A549 (cell line): ENCODE measurements at regions not wholly inside any gene's neighbourhood (a gene's known extent, or its start where the extent isn't known, plus 50 kb on each side); places are given as distances from the start of the nearest gene placed in this dataset.

ENCODE experiments used
- ATAC-seq, 2 experiments: fragments of 200-7000 bp in 1 of 2; fragments of >200 bp in 1 of 2; cut with Nextera tagmentation in 1 of 2; cut with Tn5 transposase in 1 of 2; 3 replicates each; pipeline versions ENCODE4 v1.8.0 to v1.9.1; 2018 to 2020; ENCODE audit warnings: mild to moderate bottlenecking in 1 of 2, moderate library complexity in 1 of 2
- CTCF ChIA-PET: fragments of 300-600 bp; sonication (Branson Sonifier 250); formaldehyde crosslinking; extraction: SDS; loops from one replicate; lab custom pipeline; 2021; ENCODE audit warnings: antibody characterized with exemption, inconsistent platforms; lab: Yijun Ruan, JAX
- POLR2A ChIA-PET: fragments of 350-600 bp; formaldehyde crosslinking; extraction: SDS; loops from one replicate; lab custom pipeline; 2021; ENCODE audit warnings: antibody characterized with exemption, inconsistent platforms; lab: Yijun Ruan, JAX
- DNase-seq, 2 experiments: peaks; one replicate each; pipeline versions ENCODE4 v3.0.0 to v3.0.0-alpha.2; 2011 to 2016; ENCODE audit warnings: low read depth in 1 of 2, low spot score in 1 of 2
- FAIRE-seq: peaks from 2 replicates; lab custom pipeline; 2011; peaks lifted over from hg19 to GRCh38; lab: Jason Lieb, UNC
- H3K27ac ChIP-seq, 2 experiments: fragments of >200 bp; sonication (Bioruptor Twin); formaldehyde crosslinking; 3 replicates each; pipeline ENCODE4 v1.5.1; 2016 to 2017
- H3K4me1 ChIP-seq: fragments of >200 bp; sonication (Bioruptor Twin); formaldehyde crosslinking; 3 replicates; pipeline ENCODE4 v1.6.1; 2016
- H3K4me2 ChIP-seq: fragments of >200 bp; sonication (Bioruptor Twin); formaldehyde crosslinking; 3 replicates; pipeline ENCODE4 v1.6.1; 2016
- H3K4me3 ChIP-seq: fragments of >200 bp; sonication (Bioruptor Twin); formaldehyde crosslinking; 3 replicates; pipeline ENCODE4 v1.5.1; 2016
- H3K9me3 ChIP-seq: fragments of >200 bp; sonication (Bioruptor Twin); formaldehyde crosslinking; 3 replicates; pipeline ENCODE4 v1.6.1; 2016
- BCL3 ChIP-seq: fragments of >200 bp; sonication (Bioruptor Twin); formaldehyde crosslinking; IDR thresholded peaks from 3 replicates; pipeline ENCODE4 v1.6.1; 2016
- ELK1 ChIP-seq: fragments of 150-350 bp; IDR thresholded peaks from 2 replicates; pipeline ENCODE4 v1.6.1; 2014; ENCODE audit warnings: low read depth, mild to moderate bottlenecking, low read length
- FOSL2 ChIP-seq, 2 experiments: fragments of 450-650 bp in 1 of 2; fragments of >200 bp in 1 of 2; sonication (Bioruptor Twin) in 1 of 2; formaldehyde crosslinking; IDR thresholded peaks; 2 replicates each; pipeline versions ENCODE4 v1.5.0 to v1.6.1; 2016 to 2020; ENCODE audit warnings: mild to moderate bottlenecking in 1 of 2, moderate library complexity in 1 of 2
- FOXS1 ChIP-seq: fragments of 250-450 bp; sonication (Bioruptor Pico); IDR thresholded peaks from 2 replicates; pipeline ENCODE4 v1.5.0; 2020; ENCODE audit warnings: mild to moderate bottlenecking, moderate library complexity
- GATA3 ChIP-seq: IDR thresholded peaks from 2 replicates; pipeline ENCODE4 v1.6.1; 2012; ENCODE audit warnings: borderline replicate concordance
- HEYL ChIP-seq: fragments of 250-450 bp; sonication (Bioruptor Pico); IDR thresholded peaks from 2 replicates; pipeline ENCODE4 v1.8.0; 2021; ENCODE audit warnings: mild to moderate bottlenecking, moderate library complexity
- HOXA7 ChIP-seq: fragments of 250-450 bp; sonication (Bioruptor Pico); IDR thresholded peaks from 2 replicates; pipeline ENCODE4 v1.5.0; 2020; ENCODE audit warnings: mild to moderate bottlenecking, moderate library complexity
- HOXB13 ChIP-seq: fragments of 250-450 bp; sonication (Bioruptor Pico); IDR thresholded peaks from 2 replicates; pipeline ENCODE4 v1.5.0; 2020; ENCODE audit warnings: low read depth, mild to moderate bottlenecking, moderate library complexity
- KDM1A ChIP-seq: fragments of 200-600 bp; sonication (generic); IDR thresholded peaks from 2 replicates; pipeline ENCODE4 v1.6.1; 2016; ENCODE audit warnings: low read depth, mild to moderate bottlenecking
- NPAS2 ChIP-seq: fragments of 250-450 bp; sonication (Bioruptor Pico); IDR thresholded peaks from 2 replicates; pipeline ENCODE4 v1.8.0; 2022; ENCODE audit warnings: mild to moderate bottlenecking, moderate library complexity, borderline replicate concordance
- PBX3 ChIP-seq: IDR thresholded peaks from 2 replicates; pipeline ENCODE4 v1.6.1; 2012
- PHF8 ChIP-seq: fragments of 200-600 bp; sonication (generic); IDR thresholded peaks from 2 replicates; pipeline ENCODE4 v1.6.1; 2016; ENCODE audit warnings: low read depth, mild to moderate bottlenecking, antibody characterized with exemption, moderate library complexity, borderline replicate concordance
- POLR2A ChIP-seq: IDR thresholded peaks from 2 replicates; pipeline ENCODE4 v1.6.1; 2012; ENCODE audit warnings: mild to moderate bottlenecking, low read length
- POLR2AphosphoS2 ChIP-seq: conservative IDR thresholded peaks from 2 replicates; pipeline ENCODE4 v1.6.1; 2012; ENCODE audit warnings: low read length, improper control_type of control experiment, inconsistent platforms
- RAD21 ChIP-seq, 2 experiments: fragments of >200 bp in 1 of 2; sonication (Bioruptor Twin) in 1 of 2; formaldehyde crosslinking in 1 of 2; IDR thresholded peaks in 1 of 2; conservative IDR thresholded peaks in 1 of 2; 2 replicates in 1 of 2; 3 replicates in 1 of 2; pipeline ENCODE4 v1.6.1; 2012 to 2018; ENCODE audit warnings: inconsistent platforms in 1 of 2
- RCOR1 ChIP-seq: fragments of 150-350 bp; IDR thresholded peaks from 2 replicates; pipeline ENCODE4 v1.6.1; 2014; ENCODE audit warnings: antibody characterized with exemption, low read length, low read depth
- SREBF2 ChIP-seq: fragments of 450-650 bp; IDR thresholded peaks from 2 replicates; pipeline ENCODE4 v1.6.1; 2014; ENCODE audit warnings: mild to moderate bottlenecking, moderate library complexity
- WGBS: methylation state at CpG from one replicate; pipeline ENCODE4 v1.1.6; 2017; ENCODE audit errors: missing lambda C conversion rate; 5-methylcytosine and 5-hydroxymethylcytosine counted together
- TF ChIP-seq, protein P1 (sequence below): fragments of 450-650 bp; IDR thresholded peaks from 2 replicates; pipeline ENCODE4 v1.6.1; 2014; ENCODE audit warnings: antibody characterized with exemption
- TF ChIP-seq, protein P2 (sequence below): fragments of 250-450 bp; sonication (Bioruptor Pico); IDR thresholded peaks from 2 replicates; pipeline ENCODE4 v1.5.0; 2021; ENCODE audit warnings: mild to moderate bottlenecking, moderate library complexity, borderline replicate concordance

DNA sequence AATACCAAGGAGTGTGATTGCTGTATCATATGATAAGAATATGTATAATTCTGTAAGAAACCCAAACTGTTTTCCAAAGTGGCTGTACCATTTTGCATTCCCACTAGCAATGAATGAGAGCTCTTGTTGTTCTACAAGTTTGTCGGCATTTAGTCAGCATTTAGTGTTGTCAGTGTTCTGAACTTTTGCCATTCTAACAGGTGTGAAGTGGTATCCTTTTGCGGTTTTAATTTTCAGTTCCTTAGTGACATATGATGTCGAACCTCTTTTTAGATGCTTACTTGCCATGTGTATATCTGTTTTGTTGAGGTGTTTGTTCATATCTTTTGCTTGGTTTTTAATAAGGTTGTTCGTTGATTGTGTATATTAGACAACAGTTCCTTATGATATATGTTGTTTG lies 296.3 kb upstream of the IZUMO3 start:
- FAIRE-seq (no peak), ATAC-seq (no peak)
- Histone ChIP-seq H3K4me3 (no peak overlapping the region), H3K4me1 (no peaks in the 10 kb centered on the region), H3K27ac (no peak overlapping the region), H3K9me3 (no peaks in the 10 kb centered on the region)
- WGBS, result 29% methylated on average over 4 of the region's 4 CpGs
- TF ChIP-seq ELK1, result no peak
- TF ChIP-seq PBX3, result no peak
- TF ChIP-seq, protein P1, sequence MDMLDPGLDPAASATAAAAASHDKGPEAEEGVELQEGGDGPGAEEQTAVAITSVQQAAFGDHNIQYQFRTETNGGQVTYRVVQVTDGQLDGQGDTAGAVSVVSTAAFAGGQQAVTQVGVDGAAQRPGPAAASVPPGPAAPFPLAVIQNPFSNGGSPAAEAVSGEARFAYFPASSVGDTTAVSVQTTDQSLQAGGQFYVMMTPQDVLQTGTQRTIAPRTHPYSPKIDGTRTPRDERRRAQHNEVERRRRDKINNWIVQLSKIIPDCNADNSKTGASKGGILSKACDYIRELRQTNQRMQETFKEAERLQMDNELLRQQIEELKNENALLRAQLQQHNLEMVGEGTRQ, result no peak
- no peak for TF ChIP-seq KDM1A
- TF ChIP-seq PHF8, result no peak
- TF ChIP-seq HOXA7, result no peak
- TF ChIP-seq POLR2A, result no peak
- no peak for TF ChIP-seq POLR2AphosphoS2
- TF ChIP-seq RCOR1, result no peak
- TF ChIP-seq NPAS2, result no peak
- TF ChIP-seq, protein P2, sequence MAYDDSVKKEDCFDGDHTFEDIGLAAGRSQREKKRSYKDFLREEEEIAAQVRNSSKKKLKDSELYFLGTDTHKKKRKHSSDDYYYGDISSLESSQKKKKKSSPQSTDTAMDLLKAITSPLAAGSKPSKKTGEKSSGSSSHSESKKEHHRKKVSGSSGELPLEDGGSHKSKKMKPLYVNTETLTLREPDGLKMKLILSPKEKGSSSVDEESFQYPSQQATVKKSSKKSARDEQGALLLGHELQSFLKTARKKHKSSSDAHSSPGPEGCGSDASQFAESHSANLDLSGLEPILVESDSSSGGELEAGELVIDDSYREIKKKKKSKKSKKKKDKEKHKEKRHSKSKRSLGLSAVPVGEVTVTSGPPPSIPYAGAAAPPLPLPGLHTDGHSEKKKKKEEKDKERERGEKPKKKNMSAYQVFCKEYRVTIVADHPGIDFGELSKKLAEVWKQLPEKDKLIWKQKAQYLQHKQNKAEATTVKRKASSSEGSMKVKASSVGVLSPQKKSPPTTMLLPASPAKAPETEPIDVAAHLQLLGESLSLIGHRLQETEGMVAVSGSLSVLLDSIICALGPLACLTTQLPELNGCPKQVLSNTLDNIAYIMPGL, result no peak
- no peak for TF ChIP-seq GATA3
- no peak for TF ChIP-seq HOXB13 (CRISPR knock-in tag)
- no peak for TF ChIP-seq RAD21 (conservative IDR thresholded peaks at IDR 0.05 in 1 of 2, IDR thresholded peaks at IDR 0.05 in 1 of 2)
- no peak for TF ChIP-seq BCL3
- TF ChIP-seq, all 56 proteins: peak for 0
- DNase-seq, result no peak
- ChIA-PET CTCF (no interaction called here), POLR2A (no interaction called here)
- no peak overlapping the region for H3K4me2 ChIP-seq

- WGBS, result 2% methylated on average over 2 of the region's 2 CpGs
- TF ChIP-seq SREBF2 (no peak), FOXS1 (CRISPR knock-in tag) (no peak), RAD21 (conservative IDR thresholded peaks at IDR 0.05 in 1 of 2, IDR thresholded peaks at IDR 0.05 in 1 of 2) (0 out of 5 replicates have a peak, but pooled peaks of 1 of the 2 experiments have one; percentile 4), HEYL (CRISPR knock-in tag) (no peak), FOSL2 (IDR thresholded peaks at IDR 0.05) (no peak), FOSL2 (CRISPR knock-in tag; IDR thresholded peaks at IDR 0.05) (no peak), PBX3 (no peak)
- TF ChIP-seq, all 56 proteins: peak for 1
- ATAC-seq (no peak), DNase-seq (peak in 1 of 2 experiments; percentile 9), FAIRE-seq (no peak)
- H3K9me3 ChIP-seq, result no peaks in the 10 kb centered on the region; the same call in 2 of the 3 replicates
- H3K4me2 ChIP-seq, result no peak overlapping the region
- no peak overlapping the region for H3K27ac ChIP-seq
- no peaks in the 10 kb centered on the region for H3K4me1 ChIP-seq
- CTCF ChIA-PET, result interaction anchor here (1.6 kb wide), 1 partner anchor 15 kb away, joined by 3 read pairs; no protein-coding TSS in a partner anchor
- POLR2A ChIA-PET, result no interaction called here
- H3K4me3 ChIP-seq, result no peak overlapping the region
These were observed 286.6 kb upstream of the IZUMO3 start for GRCh38 chr9:24832307-24832706.
